ENCODE measurements at regions not wholly inside any gene's neighbourhood (a gene's known extent, or its start where the extent isn't known, plus 50 kb on each side); places are given as distances from the start of the nearest gene placed in this dataset.
"Not testable (repeated sequence)": the region's sequence is repeated elsewhere in the genome, so short reads cannot be mapped to it uniquely, and the experiment has no call there.

DNA sequence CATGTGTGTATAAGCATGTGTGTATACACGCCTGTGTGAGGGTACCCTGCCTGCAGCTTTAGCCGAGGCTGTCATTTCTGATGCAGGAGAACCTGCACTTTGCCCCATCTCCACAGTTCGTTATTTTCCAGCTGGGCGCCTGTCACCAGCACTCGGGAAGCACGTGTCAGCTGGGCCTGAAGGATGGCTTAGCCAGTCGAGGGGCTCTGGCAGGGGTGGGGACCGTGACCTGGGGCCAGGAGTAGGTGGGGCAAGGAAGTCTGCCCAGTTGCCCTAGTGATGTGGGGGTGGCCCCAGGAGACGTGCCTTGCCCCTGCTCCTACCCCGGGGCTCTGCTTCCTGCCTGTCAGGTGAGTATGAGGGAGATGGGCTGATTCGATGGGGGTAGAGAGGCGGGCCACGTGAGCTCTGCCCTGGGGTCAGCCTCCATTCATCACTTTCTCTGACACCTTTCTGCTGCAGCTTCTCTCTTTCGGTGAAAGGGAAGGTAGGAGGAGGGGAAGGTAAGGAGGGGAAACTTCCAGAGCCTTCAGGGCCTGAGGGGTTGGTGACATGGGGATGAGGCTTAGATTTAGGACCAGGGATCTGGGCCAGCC is 130.6 kb upstream of the SKOR2 start:
- ATAC-seq (ENCODE audit: insufficient read depth, low FRiP score) (no peak), DNase-seq (no peak)
- WGBS, 2 donors = 28 to 30% methylated on average over 14 of the region's 14 CpGs

DNA sequence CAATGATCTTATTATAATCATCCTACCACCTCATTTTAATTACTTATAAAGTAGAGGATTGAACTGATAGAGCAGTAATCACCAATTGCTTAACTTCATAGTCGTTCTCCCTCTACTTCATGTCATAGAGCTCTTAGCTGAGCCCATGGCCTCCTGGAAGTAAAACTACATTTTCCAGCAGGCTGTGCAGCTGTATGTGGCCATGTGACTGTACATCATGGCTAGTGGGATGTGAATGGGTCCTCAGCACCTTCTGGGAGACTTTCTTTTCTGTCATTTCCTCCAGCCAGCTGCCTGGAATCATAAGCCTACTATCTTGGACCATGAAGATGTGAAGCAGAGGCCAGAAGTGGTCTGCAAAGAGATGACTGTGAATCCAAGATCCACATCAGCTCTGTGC is 128.7 kb upstream of the SKOR2 start:
- Histone ChIP-seq H3K4me1 (ENCODE audit: control insufficient read depth in 5 of 5, insufficient read depth in 5 of 5, low read length in 5 of 5) (peaks cover 0 to 4% (median 0%) of the 10 kb centered on the region in 5 donors), H3K9ac (ENCODE audit: insufficient read depth in 1 of 2, low read length in 2 of 2) (no peak overlapping the region), H3K27me3 (ENCODE audit: control insufficient read depth in 3 of 3, insufficient read depth in 3 of 3, low read length in 2 of 3) (peaks cover 0 to 6% (median 3%) of the 10 kb centered on the region in 3 donors), H3K4me3 (no peak overlapping the region), H3K27ac (ENCODE audit: low read depth in 1 of 2, low read length in 1 of 2) (no peak overlapping the region), H3K36me3 (ENCODE audit: control insufficient read depth in 4 of 4, insufficient read depth in 4 of 4, low read length in 4 of 4) (no peaks in the 10 kb centered on the region), H3K9me3 (ENCODE audit: control insufficient read depth in 4 of 4, insufficient read depth in 3 of 4, low read length in 3 of 4) (peaks cover 0 to 3% (median 0%) of the 10 kb centered on the region in 4 donors)
- ATAC-seq (ENCODE audit: insufficient read depth, low FRiP score) (no peak), DNase-seq (no peak)
- 60 to 97% methylated on average over 1 of the region's 1 CpG for WGBS, 2 donors
- TF ChIP-seq, protein P1, sequence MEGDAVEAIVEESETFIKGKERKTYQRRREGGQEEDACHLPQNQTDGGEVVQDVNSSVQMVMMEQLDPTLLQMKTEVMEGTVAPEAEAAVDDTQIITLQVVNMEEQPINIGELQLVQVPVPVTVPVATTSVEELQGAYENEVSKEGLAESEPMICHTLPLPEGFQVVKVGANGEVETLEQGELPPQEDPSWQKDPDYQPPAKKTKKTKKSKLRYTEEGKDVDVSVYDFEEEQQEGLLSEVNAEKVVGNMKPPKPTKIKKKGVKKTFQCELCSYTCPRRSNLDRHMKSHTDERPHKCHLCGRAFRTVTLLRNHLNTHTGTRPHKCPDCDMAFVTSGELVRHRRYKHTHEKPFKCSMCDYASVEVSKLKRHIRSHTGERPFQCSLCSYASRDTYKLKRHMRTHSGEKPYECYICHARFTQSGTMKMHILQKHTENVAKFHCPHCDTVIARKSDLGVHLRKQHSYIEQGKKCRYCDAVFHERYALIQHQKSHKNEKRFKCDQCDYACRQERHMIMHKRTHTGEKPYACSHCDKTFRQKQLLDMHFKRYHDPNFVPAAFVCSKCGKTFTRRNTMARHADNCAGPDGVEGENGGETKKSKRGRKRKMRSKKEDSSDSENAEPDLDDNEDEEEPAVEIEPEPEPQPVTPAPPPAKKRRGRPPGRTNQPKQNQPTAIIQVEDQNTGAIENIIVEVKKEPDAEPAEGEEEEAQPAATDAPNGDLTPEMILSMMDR (IDR thresholded peaks at IDR 0.05; ENCODE audit: control extremely low read depth, extremely low read depth) = no peak

More for the DNA sequence above, 130.6 kb upstream of the SKOR2 start:
- H3K27me3 ChIP-seq (ENCODE audit: control insufficient read depth in 3 of 3, insufficient read depth in 3 of 3, low read length in 2 of 3) = peaks cover 0 to 6% (median 3%) of the 10 kb centered on the region in 3 donors
- peaks cover 0 to 5% (median 1%) of the 10 kb centered on the region in 4 donors for H3K9me3 ChIP-seq (ENCODE audit: control insufficient read depth in 4 of 4, insufficient read depth in 3 of 4, low read length in 3 of 4)
- TF ChIP-seq, protein P1 (IDR thresholded peaks at IDR 0.05; ENCODE audit: control extremely low read depth, extremely low read depth) = no peak
- peaks cover 0 to 4% (median 0%) of the 10 kb centered on the region in 5 donors for H3K4me1 ChIP-seq (ENCODE audit: control insufficient read depth in 5 of 5, insufficient read depth in 5 of 5, low read length in 5 of 5)
- H3K4me3 ChIP-seq = no peak overlapping the region
- no peak overlapping the region for H3K27ac ChIP-seq (ENCODE audit: low read depth in 1 of 2, low read length in 1 of 2)
- H3K9ac ChIP-seq (ENCODE audit: insufficient read depth in 1 of 2, low read length in 2 of 2) = no peak overlapping the region
- no peaks in the 10 kb centered on the region for H3K36me3 ChIP-seq (ENCODE audit: control insufficient read depth in 4 of 4, insufficient read depth in 4 of 4, low read length in 4 of 4)

DNA sequence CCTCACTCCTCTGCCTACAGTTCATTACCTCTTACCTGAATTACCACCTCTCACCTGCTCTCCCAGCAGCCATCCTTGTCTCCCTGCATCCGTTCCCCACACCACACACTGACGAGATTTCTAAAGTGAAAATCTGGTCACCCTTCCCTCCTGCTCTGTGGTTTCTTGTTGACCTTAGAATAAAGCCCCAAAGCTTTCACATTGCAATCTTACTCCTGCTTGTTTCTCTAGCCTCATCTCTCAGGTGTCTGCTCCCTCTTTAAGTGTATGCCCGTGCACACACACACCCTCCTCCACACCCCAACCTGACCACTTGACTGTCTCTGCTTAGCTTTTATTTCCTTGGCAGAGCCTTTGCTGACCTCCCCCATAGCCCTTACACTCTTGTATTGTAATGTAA is 122.0 kb upstream of the SKOR2 start:
- Histone ChIP-seq H3K4me3 (no peak overlapping the region), H3K9ac (ENCODE audit: insufficient read depth in 1 of 2, low read length in 2 of 2) (no peak overlapping the region), H3K9me3 (ENCODE audit: control insufficient read depth in 4 of 4, insufficient read depth in 3 of 4, low read length in 3 of 4) (peaks cover 0 to 3% (median 0%) of the 10 kb centered on the region in 4 donors), H3K4me1 (ENCODE audit: control insufficient read depth in 5 of 5, insufficient read depth in 5 of 5, low read length in 5 of 5) (no peaks in the 10 kb centered on the region), H3K27ac (ENCODE audit: low read depth in 1 of 2, low read length in 1 of 2) (no peak overlapping the region), H3K27me3 (ENCODE audit: control insufficient read depth in 3 of 3, insufficient read depth in 3 of 3, low read length in 2 of 3) (peaks cover 0 to 4% (median 0%) of the 10 kb centered on the region in 3 donors), H3K36me3 (ENCODE audit: control insufficient read depth in 4 of 4, insufficient read depth in 4 of 4, low read length in 4 of 4) (no peaks in the 10 kb centered on the region)
- WGBS, 2 donors = 76 to 90% methylated on average over 3 of the region's 3 CpGs
- DNase-seq (no peak), ATAC-seq (ENCODE audit: insufficient read depth, low FRiP score) (no peak)
- TF ChIP-seq, protein P1 (IDR thresholded peaks at IDR 0.05; ENCODE audit: control extremely low read depth, extremely low read depth) = no peak

DNA sequence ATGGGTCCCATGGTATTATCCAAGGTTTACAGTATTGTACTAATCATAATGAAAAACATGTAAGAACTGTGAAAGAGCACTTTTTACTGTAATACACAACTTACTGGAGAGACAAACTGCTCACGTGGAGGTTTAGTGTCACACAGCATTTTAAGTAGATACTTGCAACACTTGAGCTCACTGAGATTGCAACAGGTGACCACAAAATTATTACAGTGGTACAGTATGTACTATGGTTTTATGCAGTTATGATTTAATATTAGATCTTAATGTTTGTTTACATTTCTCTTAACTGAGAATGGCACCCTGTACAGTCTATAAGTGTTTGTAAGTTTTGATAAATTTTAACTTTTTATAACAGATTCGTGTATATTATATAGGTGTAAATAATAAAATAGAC is 118.6 kb upstream of the SKOR2 start:
- no peak for ATAC-seq (ENCODE audit: insufficient read depth, low FRiP score)
- TF ChIP-seq, protein P1 (IDR thresholded peaks at IDR 0.05; ENCODE audit: control extremely low read depth, extremely low read depth) = no peak
- no peak for DNase-seq
- WGBS, 2 donors = 57 to 70% methylated on average over 2 of the region's 2 CpGs
- no peak overlapping the region for H3K4me3 ChIP-seq
- no peaks in the 10 kb centered on the region for H3K4me1 ChIP-seq (ENCODE audit: control insufficient read depth in 5 of 5, insufficient read depth in 5 of 5, low read length in 5 of 5)
- H3K27me3 ChIP-seq (ENCODE audit: control insufficient read depth in 3 of 3, insufficient read depth in 3 of 3, low read length in 2 of 3) = peaks cover 0 to 4% (median 0%) of the 10 kb centered on the region in 3 donors
- H3K36me3 ChIP-seq (ENCODE audit: control insufficient read depth in 4 of 4, insufficient read depth in 4 of 4, low read length in 4 of 4) = no peaks in the 10 kb centered on the region
- no peak overlapping the region for H3K27ac ChIP-seq (ENCODE audit: low read depth in 1 of 2, low read length in 1 of 2)
- no peak overlapping the region for H3K9ac ChIP-seq (ENCODE audit: insufficient read depth in 1 of 2, low read length in 2 of 2)
- peaks cover 0 to 6% (median 1%) of the 10 kb centered on the region in 4 donors for H3K9me3 ChIP-seq (ENCODE audit: control insufficient read depth in 4 of 4, insufficient read depth in 3 of 4, low read length in 3 of 4)

DNA sequence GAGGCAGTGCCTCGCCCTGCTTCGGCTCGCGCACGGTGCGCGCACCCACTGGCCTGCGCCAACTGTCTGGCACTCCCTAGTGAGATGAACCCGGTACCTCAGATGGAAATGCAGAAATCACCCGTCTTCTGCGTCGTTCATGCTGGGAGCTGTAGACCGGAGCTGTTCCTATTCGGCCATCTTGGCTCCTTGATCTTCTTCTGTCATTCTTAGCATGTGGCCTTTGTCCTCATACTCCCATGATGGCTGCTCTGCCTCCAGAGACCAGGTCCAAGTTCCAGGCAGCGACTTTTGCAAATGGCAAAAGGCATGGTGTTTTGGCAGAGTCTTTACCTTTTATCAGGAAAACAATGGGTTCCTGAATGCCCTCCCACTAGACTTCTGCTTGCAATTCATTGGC is 102.6 kb upstream of the SKOR2 start:
- not testable (repeated sequence) for H3K27ac ChIP-seq (ENCODE audit: low read depth in 1 of 2, low read length in 1 of 2); H3K9me3 ChIP-seq (ENCODE audit: control insufficient read depth in 4 of 4, insufficient read depth in 3 of 4, low read length in 3 of 4); ATAC-seq (ENCODE audit: insufficient read depth, low FRiP score); H3K9ac ChIP-seq (ENCODE audit: insufficient read depth in 1 of 2, low read length in 2 of 2); H3K4me3 ChIP-seq; H3K36me3 ChIP-seq (ENCODE audit: control insufficient read depth in 4 of 4, insufficient read depth in 4 of 4, low read length in 4 of 4); H3K4me1 ChIP-seq (ENCODE audit: control insufficient read depth in 5 of 5, insufficient read depth in 5 of 5, low read length in 5 of 5); H3K27me3 ChIP-seq (ENCODE audit: control insufficient read depth in 3 of 3, insufficient read depth in 3 of 3, low read length in 2 of 3); DNase-seq
- WGBS, 2 donors = 88 to 89% methylated on average over 9 to 15 of the region's 15 CpGs

All from lung (tissue), 11 donors.